ENCODE measurements at regions not wholly inside any gene's neighbourhood (a gene's known extent, or its start where the extent isn't known, plus 50 kb on each side); places are given as distances from the start of the nearest gene placed in this dataset.
"Not testable (repeated sequence)": the region's sequence is repeated elsewhere in the genome, so short reads cannot be mapped to it uniquely, and the experiment has no call there.

- no peak for DNase-seq
These were observed 391.5 kb downstream of the CD83 start for GRCh38 chr6:14509120-14509519.

GRCh38 chr6:14510038-14510437 is 392.5 kb downstream of the CD83 start:
- no peak for DNase-seq

- no peak for DNase-seq
These were observed 393.6 kb downstream of the CD83 start for GRCh38 chr6:14511061-14511586.

DNA sequence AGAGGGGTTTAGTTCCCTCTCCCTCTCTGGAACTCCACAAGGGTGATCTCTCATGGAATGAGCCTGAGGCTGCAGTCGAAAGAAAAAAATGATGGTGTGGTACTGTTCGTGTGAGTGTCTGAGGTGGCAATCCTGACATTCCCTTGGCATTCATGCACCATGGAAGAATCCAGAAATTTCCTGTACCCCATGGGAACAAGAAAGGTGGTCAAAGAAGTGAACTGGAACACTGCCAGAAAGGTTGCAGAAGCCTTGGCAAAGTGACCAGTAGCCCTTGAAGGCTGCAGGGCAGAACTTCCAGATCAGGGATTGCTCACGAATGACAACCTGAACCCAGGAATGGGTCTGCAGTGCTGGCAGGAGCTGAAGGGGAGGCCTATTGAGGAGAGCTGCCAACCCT is 394.7 kb downstream of the CD83 start:
- no peak for DNase-seq

- DNase-seq, result no peak
These were observed 396.2 kb downstream of the CD83 start for GRCh38 chr6:14513496-14514393.

DNA sequence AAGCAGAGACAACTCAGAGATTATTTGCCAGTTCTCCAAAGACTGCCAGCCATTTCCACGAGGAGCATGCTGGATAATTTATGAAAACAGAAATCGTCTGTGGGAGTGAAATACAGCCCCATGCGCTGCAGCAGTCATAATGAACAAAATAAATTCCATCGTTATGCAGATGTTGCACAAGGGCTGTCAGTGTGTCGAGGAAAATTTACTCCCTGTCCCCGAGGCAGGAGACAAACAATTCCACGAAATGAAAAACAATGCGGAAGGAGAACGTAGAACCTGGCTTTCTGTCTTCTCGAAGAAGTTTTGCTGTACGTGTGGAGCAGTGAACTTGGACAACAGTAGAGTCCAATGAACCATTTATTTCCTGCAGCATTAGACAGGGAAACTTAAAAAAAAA is 399.4 kb downstream of the CD83 start:
- DNase-seq, result no peak

- no peak for DNase-seq
These were observed 400.0 kb downstream of the CD83 start for GRCh38 chr6:14517516-14518105.

DNA sequence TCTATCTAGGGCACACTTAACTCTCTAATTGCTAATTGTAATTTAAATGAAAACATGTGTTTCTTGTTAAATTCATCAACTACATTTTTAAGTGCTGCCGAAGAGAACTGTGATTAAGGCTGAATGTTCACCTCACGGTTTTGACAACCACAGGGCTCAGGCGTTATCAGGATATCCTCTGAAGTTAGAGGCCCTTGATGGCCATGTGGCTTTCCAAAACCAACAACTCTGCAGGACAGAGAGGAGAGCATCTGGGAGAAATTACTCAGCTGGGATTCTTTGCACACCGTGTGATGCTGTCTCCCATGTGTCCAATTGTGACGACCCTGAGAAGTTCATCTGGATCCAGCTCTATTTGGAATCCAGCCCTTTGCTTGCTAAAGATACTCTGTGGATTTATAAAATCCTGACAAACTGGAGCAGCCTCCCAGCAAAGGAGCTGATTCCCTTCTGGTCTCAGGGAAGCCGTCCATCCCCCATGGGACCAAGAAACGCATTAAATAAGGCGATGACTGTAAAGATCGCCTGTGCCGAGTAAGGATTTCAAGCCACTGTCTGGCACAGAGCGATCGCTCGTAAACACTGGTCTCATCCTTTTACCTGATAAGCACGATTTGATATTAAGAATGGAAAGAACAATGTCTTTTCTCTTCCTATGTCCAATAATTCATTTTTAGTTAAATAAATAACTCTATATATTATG is 401.1 kb downstream of the CD83 start:
- no peak for DNase-seq

GRCh38 chr6:14520029-14520428 is 402.5 kb downstream of the CD83 start:
- no peak for DNase-seq

GRCh38 chr6:14520536-14520935 is 403.0 kb downstream of the CD83 start:
- no peak for DNase-seq

DNA sequence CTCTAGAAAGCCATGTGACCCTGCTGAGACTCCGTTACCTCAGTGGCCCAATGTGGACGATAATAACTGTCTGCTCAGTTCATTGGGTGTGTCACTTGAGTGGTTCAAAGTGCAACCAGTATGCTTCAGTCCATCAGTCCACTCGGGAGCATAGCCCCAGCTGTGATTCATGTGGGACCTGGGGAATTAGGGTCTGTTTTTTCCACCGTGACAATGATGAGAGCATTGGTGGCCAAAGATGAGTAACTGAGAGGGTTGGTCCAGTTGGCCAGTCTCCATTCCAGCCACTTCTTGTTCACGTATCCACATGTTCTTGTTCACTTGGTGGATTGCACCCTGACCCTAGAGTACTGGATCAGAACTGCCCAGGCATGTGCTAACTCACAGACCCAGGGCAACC is 403.6 kb downstream of the CD83 start:
- no peak for DNase-seq

DNA sequence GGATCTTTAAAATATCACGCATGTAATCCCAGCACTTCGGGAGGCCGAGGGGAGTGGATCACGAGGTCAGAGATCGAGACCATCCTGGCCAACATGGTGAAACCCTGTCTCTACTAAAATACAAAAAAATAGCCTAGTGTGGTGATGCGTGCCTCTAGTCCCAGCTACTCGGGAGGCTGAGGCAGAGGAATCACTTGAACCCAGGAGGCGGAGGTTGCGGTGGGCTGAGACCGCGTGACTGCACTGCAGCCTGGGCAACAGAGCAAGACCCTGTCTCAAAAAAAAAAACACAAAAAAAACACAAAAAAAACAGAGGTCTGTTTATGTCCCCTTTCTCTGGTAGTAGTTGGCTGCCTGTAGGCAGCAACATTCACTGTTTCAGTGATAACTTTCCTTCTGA is 404.3 kb downstream of the CD83 start:
- DNase-seq, result not testable (repeated sequence)

DNA sequence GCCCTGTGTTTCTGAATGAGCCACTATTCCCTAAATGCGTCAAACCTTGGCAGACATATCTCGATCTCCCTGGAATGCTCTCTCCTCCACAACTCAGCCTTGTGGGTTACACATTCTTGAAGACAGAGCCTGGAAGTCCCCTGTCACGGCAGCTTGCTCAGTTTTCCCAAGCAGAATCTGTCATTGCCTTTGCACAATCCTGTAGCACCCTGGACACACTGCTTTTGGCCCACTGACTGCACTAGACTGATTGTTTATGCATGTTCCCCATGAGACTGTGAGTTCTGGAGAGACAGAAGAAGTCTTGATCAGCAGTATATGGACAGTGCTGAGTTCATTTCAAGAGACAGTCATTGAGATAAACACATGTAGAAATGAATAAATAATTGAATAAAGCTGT is 406.7 kb downstream of the CD83 start:
- no peak for DNase-seq

GRCh38 chr6:14530385-14530784 is 412.8 kb downstream of the CD83 start:
- no peak for DNase-seq

- DNase-seq, result no peak
These were observed 415.9 kb downstream of the CD83 start for GRCh38 chr6:14533446-14533845.

DNA sequence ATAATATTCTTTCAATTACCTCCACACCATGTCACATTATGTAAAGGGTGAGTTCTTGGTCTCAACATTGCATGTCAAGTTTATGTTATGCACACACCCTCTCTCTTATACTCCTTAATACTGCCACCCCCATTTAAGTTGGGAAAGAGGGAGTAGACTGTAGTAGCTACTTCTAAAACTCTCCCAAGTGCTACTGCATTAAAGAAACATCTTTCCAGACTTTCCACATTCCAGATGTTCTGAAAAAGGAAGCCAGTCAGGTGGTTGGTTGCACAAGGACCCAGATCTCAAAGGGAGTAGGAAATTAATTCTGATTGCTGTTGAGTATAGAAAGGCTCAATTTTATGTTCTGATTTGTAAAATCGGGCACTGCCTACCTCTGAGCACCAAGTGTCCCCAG is 419.5 kb downstream of the CD83 start:
- DNase-seq, result no peak

GRCh38 chr6:14540276-14540675 is 422.7 kb downstream of the CD83 start:
- DNase-seq, result no peak

GRCh38 chr6:14540810-14541540 is 423.4 kb downstream of the CD83 start:
- no peak for DNase-seq

- no peak for DNase-seq
These were observed 425.2 kb downstream of the CD83 start for GRCh38 chr6:14542670-14543366.

DNA sequence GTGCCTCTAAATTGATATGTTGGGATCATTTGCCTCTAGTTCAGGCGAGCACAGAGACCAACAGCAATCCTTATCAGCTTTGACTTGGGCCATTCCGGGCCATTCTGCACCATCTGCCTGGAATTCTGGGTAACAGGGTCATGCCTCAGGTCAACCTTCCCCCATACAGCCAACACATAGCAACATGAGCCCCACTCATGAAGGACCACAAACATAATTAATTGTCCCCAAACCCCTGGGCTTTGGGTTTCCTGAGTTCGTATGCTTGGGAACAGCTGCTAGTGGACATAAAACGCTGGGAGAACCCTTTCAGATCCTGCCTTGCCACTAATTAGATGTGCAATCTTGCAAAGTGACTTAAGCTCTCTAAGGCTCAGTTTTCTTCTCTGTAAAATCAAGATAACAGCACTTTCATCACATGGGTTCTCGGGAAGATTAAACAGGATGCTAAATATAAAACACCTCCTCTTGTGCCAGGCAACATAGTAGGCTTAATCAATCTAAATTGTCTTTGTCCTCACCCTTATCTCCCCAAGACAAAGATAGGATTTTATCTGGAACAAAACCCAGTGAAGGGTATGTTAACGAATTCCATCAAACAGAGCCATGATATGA is 426.5 kb downstream of the CD83 start:
- DNase-seq, result no peak

- no peak for DNase-seq
These were observed 427.1 kb downstream of the CD83 start for GRCh38 chr6:14544666-14545065.

GRCh38 chr6:14545496-14545895 is 427.9 kb downstream of the CD83 start:
- no peak for DNase-seq
